HFF-Myc (cell line): ENCODE measurements at regions not wholly inside any gene's neighbourhood (a gene's known extent, or its start where the extent isn't known, plus 50 kb on each side); places are given as distances from the start of the nearest gene placed in this dataset.

ENCODE experiments used
- DNase-seq: peaks from one replicate; pipeline ENCODE4 v3.0.0-alpha.2; 2011; ENCODE audit warnings: low read depth; ENCODE audit errors: extremely low read depth
- H3K4me3 ChIP-seq: replicated peaks from 2 replicates; pipeline ENCODE4 v1.5.1; 2011; ENCODE audit warnings: low read depth, mild to moderate bottlenecking, control low read depth, low read length
- CTCF ChIP-seq: IDR thresholded peaks from 2 replicates; pipeline ENCODE4 v1.5.1; 2012; ENCODE audit warnings: mild to moderate bottlenecking, low read depth, low read length, control low read depth; ENCODE audit errors: missing control alignments

GRCh38 chr10:22770270-22770669, 55.9 kb upstream of the PIP4K2A start:
- no peak for TF ChIP-seq CTCF
- no peak for DNase-seq
- no peak overlapping the region for H3K4me3 ChIP-seq

GRCh38 chr10:22767859-22768258, 53.5 kb upstream of the PIP4K2A start:
- TF ChIP-seq CTCF: no peak
- no peak overlapping the region for H3K4me3 ChIP-seq
- no peak for DNase-seq

GRCh38 chr10:22766693-22767092, 52.3 kb upstream of the PIP4K2A start:
- H3K4me3 ChIP-seq: no peak overlapping the region
- DNase-seq: no peak
- no peak for TF ChIP-seq CTCF

GRCh38 chr10:22765660-22766547, 51.5 kb upstream of the PIP4K2A start:
- no peak for DNase-seq
- TF ChIP-seq CTCF: no peak
- no peak overlapping the region for H3K4me3 ChIP-seq

GRCh38 chr10:22764639-22765038, 50.3 kb upstream of the PIP4K2A start:
- no peak overlapping the region for H3K4me3 ChIP-seq
- no peak for TF ChIP-seq CTCF
- DNase-seq: no peak
